SK-N-SH treated with all-trans-retinoic acid at 6 μM for 48 hours (cell line): ENCODE measurements at regions not wholly inside any gene's neighbourhood (a gene's known extent, or its start where the extent isn't known, plus 50 kb on each side); places are given as distances from the start of the nearest gene placed in this dataset.

Source experiments
- ATAC-seq: fragments of 200-7000 bp; cut with Tn5 transposase; 3 replicates; pipeline ENCODE4 v1.9.1; 2020; ENCODE audit warnings: mild to moderate bottlenecking, moderate library complexity
- ARNTL ChIP-seq: fragments of 450-650 bp; formaldehyde crosslinking; IDR thresholded peaks from 2 replicates; pipeline ENCODE4 v1.5.0; 2020; ENCODE audit warnings: low read depth, mild to moderate bottlenecking, moderate library complexity, borderline replicate concordance
- BACH2 ChIP-seq: fragments of 250-450 bp; sonication (Bioruptor Pico); IDR thresholded peaks from 2 replicates; pipeline ENCODE4 v1.9.0; 2021; ENCODE audit warnings: mild to moderate bottlenecking, borderline replicate concordance
- CSDC2 ChIP-seq: fragments of 250-450 bp; sonication (Bioruptor Pico); IDR thresholded peaks from 2 replicates; pipeline ENCODE4 v1.5.0; 2020; ENCODE audit warnings: mild to moderate bottlenecking, moderate library complexity
- ESRRG ChIP-seq: fragments of 250-450 bp; sonication (Bioruptor Pico); IDR thresholded peaks from 2 replicates; pipeline ENCODE4 v1.6.1; 2021; ENCODE audit warnings: mild to moderate bottlenecking
- GLIS3 ChIP-seq: fragments of 250-450 bp; sonication (Bioruptor Pico); IDR thresholded peaks from 2 replicates; pipeline ENCODE4 v1.5.0; 2020; ENCODE audit warnings: mild to moderate bottlenecking, moderate library complexity
- ISL1 ChIP-seq: fragments of 250-450 bp; sonication (Bioruptor Pico); IDR thresholded peaks from 2 replicates; pipeline ENCODE4 v2.1.2; 2022; ENCODE audit warnings: mild to moderate bottlenecking, moderate library complexity
- PPARA ChIP-seq: fragments of 250-450 bp; sonication (Bioruptor Pico); IDR thresholded peaks from 2 replicates; pipeline ENCODE4 v1.5.0; 2020; ENCODE audit warnings: mild to moderate bottlenecking, borderline replicate concordance
- RARB ChIP-seq: fragments of 250-450 bp; sonication (Bioruptor Pico); IDR thresholded peaks from 2 replicates; pipeline ENCODE4 v1.8.0; 2021; ENCODE audit warnings: mild to moderate bottlenecking, moderate library complexity
- SNAI2 ChIP-seq: fragments of 250-450 bp; sonication (Bioruptor Pico); IDR thresholded peaks from 2 replicates; pipeline ENCODE4 v1.5.0; 2020; ENCODE audit warnings: mild to moderate bottlenecking, moderate library complexity
- TCF4 ChIP-seq: fragments of 250-450 bp; sonication (Bioruptor Pico); IDR thresholded peaks from 2 replicates; pipeline ENCODE4 v1.8.0; 2021; ENCODE audit warnings: mild to moderate bottlenecking, moderate library complexity, borderline replicate concordance
- TOX ChIP-seq: fragments of 250-450 bp; sonication (Bioruptor Pico); IDR thresholded peaks from 2 replicates; pipeline ENCODE4 v1.8.0; 2021; ENCODE audit warnings: mild to moderate bottlenecking, moderate library complexity, borderline replicate concordance
- ZC3H10 ChIP-seq: fragments of 250-450 bp; sonication (Bioruptor Pico); IDR thresholded peaks from 2 replicates; pipeline ENCODE4 v1.5.1; 2021; ENCODE audit warnings: mild to moderate bottlenecking, moderate library complexity
- ZFP3 ChIP-seq: fragments of 250-450 bp; sonication (Bioruptor Pico); IDR thresholded peaks from 2 replicates; pipeline ENCODE4 v1.5.0; 2020; ENCODE audit warnings: mild to moderate bottlenecking, moderate library complexity
- ZFP30 ChIP-seq: fragments of 450-650 bp; formaldehyde crosslinking; IDR thresholded peaks from 2 replicates; pipeline ENCODE4 v1.5.0; 2022; ENCODE audit warnings: mild to moderate bottlenecking, moderate library complexity
- ZNF565 ChIP-seq: fragments of 450-650 bp; formaldehyde crosslinking; conservative IDR thresholded peaks from 2 replicates; pipeline ENCODE4 v1.5.0; 2020; ENCODE audit warnings: low read depth, mild to moderate bottlenecking, moderate library complexity
- ZNF70 ChIP-seq: fragments of 450-650 bp; formaldehyde crosslinking; IDR thresholded peaks from 2 replicates; pipeline ENCODE4 v1.5.0; 2020; ENCODE audit warnings: mild to moderate bottlenecking, moderate library complexity
- TF ChIP-seq, protein P1 (sequence below): fragments of 250-450 bp; sonication (Bioruptor Pico); IDR thresholded peaks from 2 replicates; pipeline ENCODE4 v1.8.0; 2020; ENCODE audit warnings: mild to moderate bottlenecking, moderate library complexity, borderline replicate concordance
- TF ChIP-seq, protein P2 (sequence below): fragments of 250-450 bp; sonication (Bioruptor Pico); IDR thresholded peaks from 2 replicates; pipeline ENCODE4 v1.5.1; 2020; ENCODE audit warnings: low read depth, mild to moderate bottlenecking, moderate library complexity
- TF ChIP-seq, protein P3 (sequence below): fragments of 250-450 bp; sonication (Bioruptor Pico); IDR thresholded peaks from 2 replicates; pipeline ENCODE4 v1.5.0; 2020; ENCODE audit warnings: mild to moderate bottlenecking, moderate library complexity
- TF ChIP-seq, protein P4 (sequence below): fragments of 250-450 bp; sonication (Bioruptor Pico); IDR thresholded peaks from 2 replicates; pipeline ENCODE4 v1.8.0; 2021; ENCODE audit warnings: low read depth, mild to moderate bottlenecking, moderate library complexity, borderline replicate concordance
- TF ChIP-seq, protein P5 (sequence below): fragments of 250-450 bp; sonication (Bioruptor Pico); IDR thresholded peaks from 2 replicates; pipeline ENCODE4 v1.5.1; 2021; ENCODE audit warnings: mild to moderate bottlenecking, moderate library complexity

DNA sequence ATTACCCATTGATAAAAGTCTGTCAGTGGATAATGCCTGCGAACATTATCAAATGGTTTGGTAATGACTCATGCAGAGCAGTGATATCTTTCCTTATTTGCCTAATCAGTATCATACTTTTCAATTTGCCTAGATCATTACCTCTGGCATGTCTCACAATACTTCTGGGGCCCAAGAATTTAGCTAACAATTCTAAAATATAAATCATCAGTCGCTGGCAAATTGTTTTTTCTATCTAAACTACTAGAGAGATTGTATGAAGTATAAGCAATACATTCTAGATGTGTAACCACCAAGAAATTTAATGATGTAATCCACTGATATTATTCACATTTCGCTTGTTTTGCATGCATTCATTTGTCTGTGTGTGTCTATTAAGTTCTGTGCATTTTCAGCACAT is 191.2 kb upstream of the CDH19 start:
- ATAC-seq = no peak; the same call in 2 of the 3 replicates
- TF ChIP-seq TOX (CRISPR knock-in tag) (no peak), ZFP3 (no peak), ISL1 (peak; percentile 79), GLIS3 (CRISPR knock-in tag) (no peak), RARB (CRISPR knock-in tag) (no peak), TCF4 (no peak), CSDC2 (no peak)
- TF ChIP-seq, protein P1, sequence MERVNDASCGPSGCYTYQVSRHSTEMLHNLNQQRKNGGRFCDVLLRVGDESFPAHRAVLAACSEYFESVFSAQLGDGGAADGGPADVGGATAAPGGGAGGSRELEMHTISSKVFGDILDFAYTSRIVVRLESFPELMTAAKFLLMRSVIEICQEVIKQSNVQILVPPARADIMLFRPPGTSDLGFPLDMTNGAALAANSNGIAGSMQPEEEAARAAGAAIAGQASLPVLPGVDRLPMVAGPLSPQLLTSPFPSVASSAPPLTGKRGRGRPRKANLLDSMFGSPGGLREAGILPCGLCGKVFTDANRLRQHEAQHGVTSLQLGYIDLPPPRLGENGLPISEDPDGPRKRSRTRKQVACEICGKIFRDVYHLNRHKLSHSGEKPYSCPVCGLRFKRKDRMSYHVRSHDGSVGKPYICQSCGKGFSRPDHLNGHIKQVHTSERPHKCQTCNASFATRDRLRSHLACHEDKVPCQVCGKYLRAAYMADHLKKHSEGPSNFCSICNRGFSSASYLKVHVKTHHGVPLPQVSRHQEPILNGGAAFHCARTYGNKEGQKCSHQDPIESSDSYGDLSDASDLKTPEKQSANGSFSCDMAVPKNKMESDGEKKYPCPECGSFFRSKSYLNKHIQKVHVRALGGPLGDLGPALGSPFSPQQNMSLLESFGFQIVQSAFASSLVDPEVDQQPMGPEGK (CRISPR knock-in tag) = no peak
- TF ChIP-seq, protein P2, sequence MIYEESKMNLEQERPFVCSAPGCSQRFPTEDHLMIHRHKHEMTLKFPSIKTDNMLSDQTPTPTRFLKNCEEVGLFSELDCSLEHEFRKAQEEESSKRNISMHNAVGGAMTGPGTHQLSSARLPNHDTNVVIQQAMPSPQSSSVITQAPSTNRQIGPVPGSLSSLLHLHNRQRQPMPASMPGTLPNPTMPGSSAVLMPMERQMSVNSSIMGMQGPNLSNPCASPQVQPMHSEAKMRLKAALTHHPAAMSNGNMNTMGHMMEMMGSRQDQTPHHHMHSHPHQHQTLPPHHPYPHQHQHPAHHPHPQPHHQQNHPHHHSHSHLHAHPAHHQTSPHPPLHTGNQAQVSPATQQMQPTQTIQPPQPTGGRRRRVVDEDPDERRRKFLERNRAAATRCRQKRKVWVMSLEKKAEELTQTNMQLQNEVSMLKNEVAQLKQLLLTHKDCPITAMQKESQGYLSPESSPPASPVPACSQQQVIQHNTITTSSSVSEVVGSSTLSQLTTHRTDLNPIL (CRISPR knock-in tag) = peak; percentile 32; the same call in 1 of the 2 replicates
- TF ChIP-seq, protein P3, sequence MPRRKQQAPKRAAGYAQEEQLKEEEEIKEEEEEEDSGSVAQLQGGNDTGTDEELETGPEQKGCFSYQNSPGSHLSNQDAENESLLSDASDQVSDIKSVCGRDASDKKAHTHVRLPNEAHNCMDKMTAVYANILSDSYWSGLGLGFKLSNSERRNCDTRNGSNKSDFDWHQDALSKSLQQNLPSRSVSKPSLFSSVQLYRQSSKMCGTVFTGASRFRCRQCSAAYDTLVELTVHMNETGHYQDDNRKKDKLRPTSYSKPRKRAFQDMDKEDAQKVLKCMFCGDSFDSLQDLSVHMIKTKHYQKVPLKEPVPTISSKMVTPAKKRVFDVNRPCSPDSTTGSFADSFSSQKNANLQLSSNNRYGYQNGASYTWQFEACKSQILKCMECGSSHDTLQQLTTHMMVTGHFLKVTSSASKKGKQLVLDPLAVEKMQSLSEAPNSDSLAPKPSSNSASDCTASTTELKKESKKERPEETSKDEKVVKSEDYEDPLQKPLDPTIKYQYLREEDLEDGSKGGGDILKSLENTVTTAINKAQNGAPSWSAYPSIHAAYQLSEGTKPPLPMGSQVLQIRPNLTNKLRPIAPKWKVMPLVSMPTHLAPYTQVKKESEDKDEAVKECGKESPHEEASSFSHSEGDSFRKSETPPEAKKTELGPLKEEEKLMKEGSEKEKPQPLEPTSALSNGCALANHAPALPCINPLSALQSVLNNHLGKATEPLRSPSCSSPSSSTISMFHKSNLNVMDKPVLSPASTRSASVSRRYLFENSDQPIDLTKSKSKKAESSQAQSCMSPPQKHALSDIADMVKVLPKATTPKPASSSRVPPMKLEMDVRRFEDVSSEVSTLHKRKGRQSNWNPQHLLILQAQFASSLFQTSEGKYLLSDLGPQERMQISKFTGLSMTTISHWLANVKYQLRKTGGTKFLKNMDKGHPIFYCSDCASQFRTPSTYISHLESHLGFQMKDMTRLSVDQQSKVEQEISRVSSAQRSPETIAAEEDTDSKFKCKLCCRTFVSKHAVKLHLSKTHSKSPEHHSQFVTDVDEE (CRISPR knock-in tag) = peak; percentile 12; the same call in 1 of the 2 replicates

DNA sequence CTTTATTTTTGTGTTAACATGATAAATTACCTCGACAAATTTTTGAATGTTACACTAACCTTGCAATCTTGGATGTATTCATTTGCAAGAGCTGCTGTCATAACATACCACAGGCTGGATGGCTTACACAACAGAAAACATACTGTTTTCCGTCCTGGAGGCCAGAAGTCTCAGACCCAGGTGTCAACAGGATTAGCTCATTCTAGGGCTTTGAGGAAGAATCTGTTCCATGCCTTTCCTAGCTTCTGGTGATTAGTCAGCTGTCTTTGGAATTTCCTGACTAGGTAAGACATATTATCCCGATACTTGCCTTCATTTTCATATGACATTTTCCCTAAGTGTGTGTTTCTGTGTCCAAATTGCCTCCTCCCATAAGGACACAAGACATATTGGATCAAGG is 188.6 kb upstream of the CDH19 start:
- TF ChIP-seq, protein P4, sequence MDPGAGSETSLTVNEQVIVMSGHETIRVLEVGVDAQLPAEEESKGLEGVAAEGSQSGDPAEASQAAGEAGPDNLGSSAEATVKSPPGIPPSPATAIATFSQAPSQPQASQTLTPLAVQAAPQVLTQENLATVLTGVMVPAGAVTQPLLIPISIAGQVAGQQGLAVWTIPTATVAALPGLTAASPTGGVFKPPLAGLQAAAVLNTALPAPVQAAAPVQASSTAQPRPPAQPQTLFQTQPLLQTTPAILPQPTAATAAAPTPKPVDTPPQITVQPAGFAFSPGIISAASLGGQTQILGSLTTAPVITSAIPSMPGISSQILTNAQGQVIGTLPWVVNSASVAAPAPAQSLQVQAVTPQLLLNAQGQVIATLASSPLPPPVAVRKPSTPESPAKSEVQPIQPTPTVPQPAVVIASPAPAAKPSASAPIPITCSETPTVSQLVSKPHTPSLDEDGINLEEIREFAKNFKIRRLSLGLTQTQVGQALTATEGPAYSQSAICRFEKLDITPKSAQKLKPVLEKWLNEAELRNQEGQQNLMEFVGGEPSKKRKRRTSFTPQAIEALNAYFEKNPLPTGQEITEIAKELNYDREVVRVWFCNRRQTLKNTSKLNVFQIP (CRISPR knock-in tag) = no peak
- TF ChIP-seq SNAI2 (no peak), ESRRG (CRISPR knock-in tag) (no peak), TOX (CRISPR knock-in tag) (no peak)

DNA sequence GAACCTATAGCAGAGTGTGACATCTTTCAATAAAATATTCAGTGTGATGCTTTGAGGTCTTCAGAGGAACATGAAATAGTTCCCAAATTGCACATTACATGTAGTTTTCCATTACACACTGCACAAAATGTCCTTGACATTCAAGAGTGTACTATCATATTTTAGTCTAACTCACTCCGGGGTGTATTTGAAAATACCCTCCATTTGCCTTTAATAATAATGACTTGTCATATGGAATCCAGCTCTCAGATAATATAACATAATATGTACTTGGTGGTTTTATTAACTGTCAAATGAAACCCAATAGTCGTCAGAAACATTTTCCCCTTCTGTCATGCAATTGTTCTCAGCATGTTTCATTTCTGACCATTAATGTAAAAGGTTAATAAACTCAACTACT is 176.7 kb upstream of the CDH19 start:
- no peak for TF ChIP-seq RARB (CRISPR knock-in tag)
- no peak for TF ChIP-seq BACH2 (CRISPR knock-in tag)
- TF ChIP-seq ZNF70 (CRISPR knock-in tag) = no peak
- no peak for TF ChIP-seq ARNTL (CRISPR knock-in tag)
- TF ChIP-seq ZFP30 (CRISPR knock-in tag) = no peak
- TF ChIP-seq GLIS3 (CRISPR knock-in tag) = no peak
- no peak for TF ChIP-seq ESRRG (CRISPR knock-in tag)
- TF ChIP-seq SNAI2 = no peak
- no peak for TF ChIP-seq ZC3H10
- TF ChIP-seq, protein P2 (CRISPR knock-in tag) = no peak
- no peak for TF ChIP-seq CSDC2
- TF ChIP-seq PPARA = no peak
- no peak for TF ChIP-seq ZNF565 (CRISPR knock-in tag)
- TF ChIP-seq, protein P5, sequence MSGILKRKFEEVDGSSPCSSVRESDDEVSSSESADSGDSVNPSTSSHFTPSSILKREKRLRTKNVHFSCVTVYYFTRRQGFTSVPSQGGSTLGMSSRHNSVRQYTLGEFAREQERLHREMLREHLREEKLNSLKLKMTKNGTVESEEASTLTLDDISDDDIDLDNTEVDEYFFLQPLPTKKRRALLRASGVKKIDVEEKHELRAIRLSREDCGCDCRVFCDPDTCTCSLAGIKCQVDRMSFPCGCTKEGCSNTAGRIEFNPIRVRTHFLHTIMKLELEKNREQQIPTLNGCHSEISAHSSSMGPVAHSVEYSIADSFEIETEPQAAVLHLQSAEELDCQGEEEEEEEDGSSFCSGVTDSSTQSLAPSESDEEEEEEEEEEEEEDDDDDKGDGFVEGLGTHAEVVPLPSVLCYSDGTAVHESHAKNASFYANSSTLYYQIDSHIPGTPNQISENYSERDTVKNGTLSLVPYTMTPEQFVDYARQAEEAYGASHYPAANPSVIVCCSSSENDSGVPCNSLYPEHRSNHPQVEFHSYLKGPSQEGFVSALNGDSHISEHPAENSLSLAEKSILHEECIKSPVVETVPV = no peak
- TF ChIP-seq ISL1 = no peak
- TF ChIP-seq, protein P3 (CRISPR knock-in tag) = no peak
- TF ChIP-seq, protein P1 (CRISPR knock-in tag) = no peak
- no peak for TF ChIP-seq ZFP3
- no peak for TF ChIP-seq TCF4
- TF ChIP-seq, all 23 proteins: peak for 0
- no peak for ATAC-seq

More for the DNA sequence above, 188.6 kb upstream of the CDH19 start:
- ATAC-seq = no peak
